HEK293T (cell line): ENCODE measurements at regions not wholly inside any gene's neighbourhood (a gene's known extent, or its start where the extent isn't known, plus 50 kb on each side); places are given as distances from the start of the nearest gene placed in this dataset.

Experiments
- ARNT ChIP-seq: fragments of 450-650 bp; IDR thresholded peaks from 2 replicates; pipeline ENCODE4 v1.6.1; 2017; ENCODE audit warnings: mild to moderate bottlenecking
- BHLHE40 ChIP-seq: fragments of 450-650 bp; IDR thresholded peaks from 2 replicates; pipeline ENCODE4 v1.6.1; 2016; ENCODE audit warnings: mild to moderate bottlenecking, moderate library complexity, borderline replicate concordance
- FOXK2 ChIP-seq: fragments of 450-650 bp; IDR thresholded peaks from 2 replicates; pipeline ENCODE4 v1.6.1; 2016; ENCODE audit warnings: mild to moderate bottlenecking
- FOXM1 ChIP-seq: fragments of 450-650 bp; IDR thresholded peaks from 2 replicates; pipeline ENCODE4 v1.6.1; 2017; ENCODE audit warnings: mild to moderate bottlenecking, borderline replicate concordance
- LEF1 ChIP-seq: fragments of 450-650 bp; IDR thresholded peaks from 2 replicates; pipeline ENCODE4 v1.6.1; 2017; ENCODE audit warnings: mild to moderate bottlenecking, borderline replicate concordance
- NFRKB ChIP-seq: fragments of 450-650 bp; IDR thresholded peaks from 2 replicates; pipeline ENCODE4 v1.6.1; 2016; ENCODE audit warnings: mild to moderate bottlenecking, moderate library complexity
- SP1 ChIP-seq: fragments of 450-650 bp; IDR thresholded peaks from 2 replicates; pipeline ENCODE4 v1.6.1; 2017
- SUZ12 ChIP-seq: fragments of 450-650 bp; IDR thresholded peaks from 2 replicates; pipeline ENCODE4 v1.6.1; 2016; ENCODE audit warnings: mild to moderate bottlenecking
- TARDBP ChIP-seq: fragments of 450-650 bp; IDR thresholded peaks from 2 replicates; pipeline ENCODE4 v1.6.1; 2016
- TF ChIP-seq, protein P1 (sequence below): fragments of 450-650 bp; IDR thresholded peaks from 2 replicates; pipeline ENCODE4 v1.6.1; 2016

DNA sequence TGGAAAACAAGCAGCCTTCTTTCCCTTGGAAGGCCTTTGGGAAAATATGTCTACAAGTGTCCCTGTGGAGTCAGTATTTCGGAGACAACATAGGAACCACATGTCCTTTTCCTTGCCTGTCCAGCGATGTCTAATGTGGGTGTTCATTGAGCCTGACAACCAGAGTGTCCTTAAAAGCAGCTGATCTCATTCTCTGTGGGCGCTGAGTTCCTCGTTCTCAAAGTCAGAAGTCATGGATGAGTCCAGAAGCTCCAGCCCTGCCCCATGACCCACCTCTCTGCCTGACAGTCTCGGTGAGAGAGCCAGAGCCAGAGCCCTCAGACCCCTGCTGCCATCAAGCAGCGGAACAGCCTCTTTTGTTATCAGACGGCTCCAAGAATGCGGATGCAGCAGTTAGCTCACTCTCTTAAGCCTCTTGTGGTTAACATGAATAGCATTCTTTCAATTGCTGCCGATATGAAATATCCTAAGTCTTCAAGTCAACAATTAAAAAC is 329.2 kb downstream of the TGFB2 start:
- TF ChIP-seq TARDBP: no peak
- TF ChIP-seq SUZ12: no peak
- TF ChIP-seq FOXM1: no peak
- TF ChIP-seq, protein P1, sequence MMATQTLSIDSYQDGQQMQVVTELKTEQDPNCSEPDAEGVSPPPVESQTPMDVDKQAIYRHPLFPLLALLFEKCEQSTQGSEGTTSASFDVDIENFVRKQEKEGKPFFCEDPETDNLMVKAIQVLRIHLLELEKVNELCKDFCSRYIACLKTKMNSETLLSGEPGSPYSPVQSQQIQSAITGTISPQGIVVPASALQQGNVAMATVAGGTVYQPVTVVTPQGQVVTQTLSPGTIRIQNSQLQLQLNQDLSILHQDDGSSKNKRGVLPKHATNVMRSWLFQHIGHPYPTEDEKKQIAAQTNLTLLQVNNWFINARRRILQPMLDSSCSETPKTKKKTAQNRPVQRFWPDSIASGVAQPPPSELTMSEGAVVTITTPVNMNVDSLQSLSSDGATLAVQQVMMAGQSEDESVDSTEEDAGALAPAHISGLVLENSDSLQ: no peak
- no peak for TF ChIP-seq FOXK2
- TF ChIP-seq NFRKB: no peak
- no peak for TF ChIP-seq BHLHE40
- no peak for TF ChIP-seq SP1
- no peak for TF ChIP-seq LEF1
- no peak for TF ChIP-seq ARNT
